SK-N-SH (cell line): ENCODE measurements at regions not wholly inside any gene's neighbourhood (a gene's known extent, or its start where the extent isn't known, plus 50 kb on each side); places are given as distances from the start of the nearest gene placed in this dataset.

Experiments used
- CTCF ChIA-PET: fragments of 300-600, 350-600 bp; formaldehyde crosslinking; extraction: SDS; loops from one replicate; lab custom pipeline; 2021; lab: Yijun Ruan, JAX
- POLR2A ChIA-PET: fragments of 350-600 bp; sonication (Branson Sonifier 250); formaldehyde crosslinking; extraction: SDS; loops from one replicate; lab custom pipeline; 2020; ENCODE audit warnings: antibody characterized with exemption, inconsistent platforms; lab: Yijun Ruan, JAX
- DNase-seq: peaks from one replicate; pipeline ENCODE4 v3.0.0; 2012
- H2AFZ ChIP-seq: fragments of 200-600 bp; sonication (generic); 2 replicates; pipeline ENCODE4 v1.8.1; 2016; ENCODE audit warnings: antibody characterized with exemption, mild to moderate bottlenecking, low read depth
- H3F3A ChIP-seq: fragments of 200-600 bp; sonication (generic); replicated peaks from 2 replicates; pipeline ENCODE3; 2016; ENCODE audit warnings: antibody characterized with exemption, mild to moderate bottlenecking; ENCODE audit not compliant: insufficient read depth
- H3K27ac ChIP-seq, 2 experiments: fragments of 200-500 bp in 1 of 2; fragments of 200-600 bp in 1 of 2; sonication (Bioruptor generic) in 1 of 2; sonication (generic), shearing (Covaris generic) in 1 of 2; 2 replicates each; pipeline versions ENCODE4 v1.5.1 to v1.6.1; 2014 to 2016; ENCODE audit warnings: low read depth in 2 of 2, inconsistent platforms in 1 of 2, low read length in 1 of 2, mild to moderate bottlenecking in 1 of 2, mixed read lengths in 1 of 2
- H3K27me3 ChIP-seq: fragments of 200-600 bp; sonication (generic), shearing (Covaris generic); 2 replicates; pipeline ENCODE4 v1.6.1; 2016; ENCODE audit warnings: mixed run types; ENCODE audit not compliant: insufficient read depth
- H3K36me3 ChIP-seq, 2 experiments: fragments of 200-500 bp in 1 of 2; fragments of 200-600 bp in 1 of 2; sonication (Bioruptor generic) in 1 of 2; sonication (generic) in 1 of 2; replicated peaks in 1 of 2; 2 replicates each; pipeline versions ENCODE3 to v1.5.1; 2014 to 2016; ENCODE audit warnings: low read length in 1 of 2, mild to moderate bottlenecking in 1 of 2; ENCODE audit not compliant: insufficient read depth in 2 of 2, control insufficient read depth in 1 of 2
- H3K4me1 ChIP-seq, 2 experiments: fragments of 200-500 bp in 1 of 2; fragments of 200-600 bp in 1 of 2; sonication (Bioruptor generic) in 1 of 2; sonication (generic), shearing (Covaris generic) in 1 of 2; 2 replicates each; pipeline versions ENCODE4 v1.5.1 to v1.6.1; 2014 to 2016; ENCODE audit warnings: low read depth in 1 of 2, low read length in 1 of 2, mixed run types in 1 of 2; ENCODE audit not compliant: insufficient read depth in 2 of 2, control insufficient read depth in 1 of 2
- H3K4me2 ChIP-seq: fragments of 200-600 bp; sonication (generic), shearing (Covaris generic); 2 replicates; pipeline ENCODE4 v1.6.1; 2017; ENCODE audit warnings: mixed run types
- H3K4me3 ChIP-seq, 2 experiments: fragments of 200-500 bp in 1 of 2; fragments of 200-600 bp in 1 of 2; sonication (Bioruptor generic) in 1 of 2; sonication (generic), shearing (Covaris generic) in 1 of 2; 2 replicates each; pipeline versions ENCODE4 v1.5.1 to v1.8.1; 2014 to 2016; ENCODE audit warnings: low read depth in 2 of 2, inconsistent platforms in 1 of 2, low read length in 1 of 2, mild to moderate bottlenecking in 1 of 2, mixed read lengths in 1 of 2, moderate library complexity in 1 of 2
- H3K79me2 ChIP-seq: fragments of 200-600 bp; sonication (generic); 2 replicates; pipeline ENCODE4 v1.8.1; 2017; ENCODE audit warnings: mild to moderate bottlenecking; ENCODE audit not compliant: insufficient read depth
- H3K9ac ChIP-seq: fragments of 200-600 bp; sonication (generic); 2 replicates; pipeline ENCODE4 v1.6.1; 2017; ENCODE audit warnings: mixed run types
- H3K9me2 ChIP-seq: fragments of 200-600 bp; sonication (generic); 2 replicates; pipeline ENCODE4 v1.6.1; 2017; ENCODE audit warnings: mixed run types
- H3K9me3 ChIP-seq: fragments of 200-600 bp; sonication (generic); 2 replicates; pipeline ENCODE4 v1.6.1; 2017; ENCODE audit warnings: mixed run types, mild to moderate bottlenecking, moderate library complexity
- H4K20me1 ChIP-seq: fragments of 200-600 bp; sonication (generic); 2 replicates; pipeline ENCODE4 v1.6.1; 2017; ENCODE audit warnings: mild to moderate bottlenecking, mixed run types; ENCODE audit not compliant: insufficient read depth
- CHD2 ChIP-seq: fragments of 150-350 bp; IDR thresholded peaks from 2 replicates; pipeline ENCODE4 v1.6.1; 2018; ENCODE audit warnings: low read length; ENCODE audit not compliant: partially characterized antibody
- CTCF ChIP-seq: fragments of 200-600 bp; sonication (generic); IDR thresholded peaks from 2 replicates; pipeline ENCODE4 v1.6.1; 2017; ENCODE audit warnings: antibody characterized with exemption, mild to moderate bottlenecking, moderate library complexity
- ELF1 ChIP-seq: IDR thresholded peaks from 2 replicates; pipeline ENCODE4 v1.4.0; 2012
- EP300 ChIP-seq, 2 experiments: IDR thresholded peaks; 2 replicates each; pipeline versions ENCODE4 v1.4.0 to v1.6.1; 2012; ENCODE audit warnings: borderline replicate concordance in 1 of 2, low read depth in 1 of 2, low read length in 1 of 2
- EZH2phosphoT487 ChIP-seq: fragments of 200-600 bp; sonication (generic); IDR thresholded peaks from 2 replicates; pipeline ENCODE4 v1.6.1; 2017; ENCODE audit warnings: low read depth, mixed run types, mild to moderate bottlenecking, antibody characterized with exemption, moderate library complexity, borderline replicate concordance
- FOXJ3 ChIP-seq: sonication (generic); formaldehyde crosslinking; IDR thresholded peaks from 2 replicates; pipeline ENCODE4 v1.5.1; 2020; ENCODE audit warnings: mild to moderate bottlenecking, missing genetic modification reagents
- FOXM1 ChIP-seq: IDR thresholded peaks from 2 replicates; pipeline ENCODE4 v1.4.0; 2012; ENCODE audit warnings: low read depth, mild to moderate bottlenecking
- GABPA ChIP-seq: IDR thresholded peaks from 2 replicates; pipeline ENCODE4 v1.4.0; 2012; ENCODE audit warnings: low read depth, mild to moderate bottlenecking
- IRF3 ChIP-seq: fragments of 150-350 bp; IDR thresholded peaks from 2 replicates; pipeline ENCODE4 v1.6.1; 2016; ENCODE audit warnings: mild to moderate bottlenecking, low read depth, low read length
- NRF1 ChIP-seq: IDR thresholded peaks from 2 replicates; pipeline ENCODE4 v1.6.1; 2012; ENCODE audit warnings: low read depth, mild to moderate bottlenecking, low read length
- RCOR1 ChIP-seq: fragments of 150-350 bp; IDR thresholded peaks from 2 replicates; pipeline ENCODE4 v1.6.1; 2017; ENCODE audit warnings: antibody characterized with exemption, low read length
- REST ChIP-seq: IDR thresholded peaks from 2 replicates; pipeline ENCODE4 v1.6.1; 2012; ENCODE audit warnings: mild to moderate bottlenecking, low read depth, low read length, moderate library complexity
- RFX5 ChIP-seq: IDR thresholded peaks from 2 replicates; pipeline ENCODE4 v1.6.1; 2012; ENCODE audit warnings: mild to moderate bottlenecking, improper control_type of control experiment, low read length
- SIN3A ChIP-seq: IDR thresholded peaks from 2 replicates; pipeline ENCODE4 v1.6.1; 2012; ENCODE audit warnings: low read depth, mild to moderate bottlenecking, low read length, moderate library complexity, borderline replicate concordance
- SMC3 ChIP-seq: IDR thresholded peaks from 2 replicates; pipeline ENCODE4 v1.6.1; 2012; ENCODE audit warnings: low read depth, low read length, improper control_type of control experiment
- TCF12 ChIP-seq: IDR thresholded peaks from 2 replicates; pipeline ENCODE4 v1.4.0; 2012
- USF1 ChIP-seq: IDR thresholded peaks from 2 replicates; pipeline ENCODE4 v1.4.0; 2012; ENCODE audit warnings: low read depth, borderline replicate concordance
- ZBTB33 ChIP-seq: IDR thresholded peaks from 2 replicates; pipeline ENCODE4 v1.4.0; 2012; ENCODE audit warnings: low read depth, borderline replicate concordance
- WGBS: methylation state at CpG from one replicate; pipeline ENCODE4 v1.1.6; 2017; ENCODE audit warnings: low lambda C conversion rate; 5-methylcytosine and 5-hydroxymethylcytosine counted together

- no peak for TF ChIP-seq REST
- TF ChIP-seq, all 33 proteins: peak for 0
These were observed 103.4 kb downstream of the DAD1 start (continued) for GRCh38 chr14:22485649-22486048.

- H3K9me3 ChIP-seq, result no peaks in the 10 kb centered on the region
- peaks cover 9 to 29% of the 10 kb centered on the region in 2 experiments; a peak in 2 of 4 replicates for H3K4me1 ChIP-seq
- H3K4me3 ChIP-seq, result no peak overlapping the region
- no peaks in the 10 kb centered on the region for H3K9me2 ChIP-seq
- no peak overlapping the region for H3K27ac ChIP-seq
- no peak overlapping the region for H3K9ac ChIP-seq
- no peak for DNase-seq
- WGBS, result no CpG with 5 or more reads among the region's 1 CpG
- H3K36me3 ChIP-seq, result no peaks in the 10 kb centered on the region
- POLR2A ChIA-PET, result no interaction called here
- no peaks in the 10 kb centered on the region for H3F3A ChIP-seq
- CTCF ChIA-PET, result interaction anchor here (1.0 kb wide), 1 partner anchor 8 kb away, joined by 3 read pairs; no protein-coding TSS in a partner anchor
- peaks cover 25% of the 10 kb centered on the region for H3K27me3 ChIP-seq
- no peak overlapping the region for H3K4me2 ChIP-seq
- no peaks in the 10 kb centered on the region for H3K79me2 ChIP-seq
- H2AFZ ChIP-seq, result no peak overlapping the region
- H4K20me1 ChIP-seq, result no peaks in the 10 kb centered on the region
- no peak for TF ChIP-seq GABPA
- TF ChIP-seq USF1, result no peak
- no peak for TF ChIP-seq ZBTB33
- TF ChIP-seq REST, result no peak
- TF ChIP-seq EP300 (IDR thresholded peaks at IDR 0.05; ENCODE audit: borderline replicate concordance in 1 of 2, low read depth in 1 of 2, low read length in 1 of 2), result no peak
- TF ChIP-seq RCOR1, result no peak
- no peak for TF ChIP-seq SIN3A
- TF ChIP-seq TCF12, result no peak
- no peak for TF ChIP-seq ELF1
- no peak for TF ChIP-seq NRF1
- TF ChIP-seq CTCF, result no peak
- no peak for TF ChIP-seq RFX5
- TF ChIP-seq FOXM1, result no peak
- TF ChIP-seq SMC3, result no peak
- no peak for TF ChIP-seq IRF3
- TF ChIP-seq CHD2, result no peak
- TF ChIP-seq FOXJ3, result no peak
- TF ChIP-seq EZH2phosphoT487, result no peak
These were observed 103.8 kb downstream of the DAD1 start for GRCh38 chr14:22485178-22485577.
